HG03066 (cell line): ENCODE measurements at regions not wholly inside any gene's neighbourhood (a gene's known extent, or its start where the extent isn't known, plus 50 kb on each side); places are given as distances from the start of the nearest gene placed in this dataset.
"Not testable (repeated sequence)": the region's sequence is repeated elsewhere in the genome, so short reads cannot be mapped to it uniquely, and the experiment has no call there.

Experiments used
- ATAC-seq: cut with Tn5 transposase; IDR thresholded peaks from one replicate; pipeline ENCODE4 v1.9.1; 2021; ENCODE audit warnings: low read depth; ENCODE audit not compliant: unreplicated experiment

DNA sequence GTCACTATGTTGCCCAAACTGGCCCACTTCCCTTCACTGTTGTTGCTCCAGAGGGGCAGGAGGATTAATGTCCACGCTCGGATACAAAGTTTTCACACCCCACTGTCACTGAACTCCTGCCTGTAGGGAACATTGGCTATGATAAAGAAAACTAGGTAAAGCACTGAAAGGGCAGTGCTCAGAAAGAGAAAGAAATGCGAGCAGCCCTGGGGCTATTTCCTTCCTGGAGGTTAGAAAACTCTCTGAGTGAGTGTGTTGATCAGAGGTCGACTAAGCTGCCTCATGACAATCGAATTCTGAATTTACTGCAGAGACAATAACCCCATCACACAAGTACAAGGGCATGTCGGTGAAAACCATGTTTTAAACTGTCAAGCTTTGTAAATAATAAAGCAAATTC, 227.2 kb upstream of the PITRM1 start:
- ATAC-seq: no peak

DNA sequence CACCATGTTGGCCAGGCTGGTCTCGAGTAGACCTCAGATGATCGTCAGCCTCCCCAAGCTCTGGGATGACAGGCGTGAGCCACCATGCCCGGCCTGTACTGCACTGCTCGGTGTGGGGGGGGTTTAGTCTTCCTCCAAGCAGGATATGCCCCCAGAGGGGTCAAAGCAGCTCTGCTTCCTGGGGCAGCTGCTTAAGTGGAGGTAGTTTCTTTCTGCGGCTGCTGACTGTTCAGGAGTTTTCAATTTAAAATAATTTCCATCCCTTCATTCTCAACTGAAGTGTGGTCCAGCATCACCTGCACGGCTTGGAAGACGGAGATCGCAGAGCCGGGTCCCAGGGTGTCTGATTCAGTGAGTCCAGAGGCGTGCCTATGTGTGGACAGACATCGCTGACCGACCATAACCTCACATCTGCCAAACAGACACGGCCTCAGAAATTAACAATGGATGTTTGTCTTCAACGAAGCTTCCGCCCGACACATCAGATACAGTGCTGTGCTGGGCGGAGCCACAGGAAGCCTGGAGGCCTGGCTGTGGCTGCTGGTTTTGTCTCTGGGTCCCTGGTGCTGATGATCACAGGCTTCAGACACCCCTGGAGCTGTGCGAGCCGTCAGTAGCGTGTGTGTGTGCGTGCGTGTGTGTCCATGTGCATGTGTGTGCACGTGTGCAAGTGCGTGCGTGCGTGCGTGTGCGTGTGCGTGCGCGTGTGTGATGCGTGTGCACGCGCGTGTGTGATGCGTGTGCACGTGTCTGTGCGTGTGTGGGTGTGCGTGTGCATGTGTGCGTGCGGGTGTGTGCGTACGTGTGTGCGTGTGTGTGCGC, 226.5 kb upstream of the PITRM1 start:
- ATAC-seq: no peak

DNA sequence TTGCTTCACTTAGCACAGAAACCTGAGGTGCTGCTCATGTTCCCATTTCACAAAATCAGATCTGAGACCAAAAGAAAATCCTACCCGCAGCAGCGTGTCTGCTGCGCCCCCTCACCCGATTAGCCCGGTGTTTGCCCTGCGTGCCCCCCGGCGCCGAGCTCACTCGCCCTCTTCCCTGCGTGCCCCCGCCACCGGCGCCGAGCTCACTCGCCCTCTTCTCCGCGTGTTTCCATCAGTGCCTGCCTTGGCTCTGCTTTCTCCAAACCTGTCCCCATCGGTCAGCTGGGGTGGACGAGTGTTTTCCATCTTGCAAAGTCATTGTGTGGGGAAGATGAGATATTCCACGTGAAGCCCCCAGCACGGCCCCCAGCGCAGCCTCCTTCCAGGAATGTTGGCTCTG, 225.3 kb upstream of the PITRM1 start:
- no peak for ATAC-seq

DNA sequence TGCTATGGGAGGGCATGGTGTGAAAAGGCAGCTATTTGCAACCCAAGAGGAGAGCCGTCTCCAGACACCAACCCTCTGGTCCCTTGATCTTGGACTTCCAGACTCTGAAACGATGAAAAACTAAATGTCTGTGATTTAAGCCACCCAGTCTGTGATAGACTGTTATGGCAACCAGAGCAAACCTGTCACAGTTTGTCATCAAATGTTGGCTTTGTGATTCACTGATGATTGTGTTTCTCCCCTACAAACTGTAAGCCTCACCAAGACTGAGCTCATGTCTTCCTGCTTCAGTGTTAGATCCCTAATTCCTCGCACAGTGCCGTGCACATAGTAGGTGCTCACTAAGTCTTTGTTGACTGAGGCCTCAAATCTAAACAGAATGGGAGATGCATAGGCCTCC, 224.6 kb upstream of the PITRM1 start:
- no peak for ATAC-seq

DNA sequence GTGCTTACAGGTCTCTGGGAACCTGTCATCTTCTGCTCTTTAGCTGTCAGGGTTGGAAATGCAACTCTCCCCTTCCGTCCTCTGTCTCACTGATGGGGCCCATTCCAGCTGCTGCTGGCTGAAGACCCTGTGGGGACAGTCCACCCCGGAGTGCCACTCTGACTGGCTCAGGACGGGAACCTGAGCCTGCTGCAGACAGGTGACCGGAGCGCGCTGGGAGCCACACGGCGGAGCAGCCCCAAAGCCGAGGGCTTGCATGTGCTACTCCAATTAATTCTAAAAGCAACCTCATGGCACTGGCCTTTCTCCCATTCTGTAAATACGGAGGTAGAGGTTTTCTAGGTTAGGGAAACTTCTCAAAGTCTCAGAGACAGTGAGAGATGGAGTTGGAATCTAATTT, 223.5 kb upstream of the PITRM1 start:
- ATAC-seq: no peak

DNA sequence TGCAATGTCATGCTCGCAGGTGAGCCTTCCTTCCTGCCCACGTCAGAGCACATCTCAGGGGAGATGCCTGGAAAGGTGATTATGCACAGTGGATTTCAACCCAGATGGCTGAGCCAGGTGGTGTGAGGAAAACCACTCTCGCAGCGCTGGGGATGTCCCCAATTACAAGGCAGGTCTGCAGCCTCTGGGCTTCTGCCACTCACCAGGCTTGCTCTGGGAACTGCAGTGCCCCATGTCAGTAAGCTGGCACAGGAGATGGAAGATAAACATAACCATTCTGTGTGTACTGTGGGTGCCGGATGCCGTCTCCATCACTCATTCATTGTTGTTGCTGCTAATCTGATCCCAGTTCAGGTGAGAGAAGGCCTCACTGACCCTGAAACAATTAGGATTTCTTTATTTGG, 222.9 kb upstream of the PITRM1 start:
- ATAC-seq: no peak

GRCh38 chr10:3395041-3395440, 222.5 kb upstream of the PITRM1 start:
- ATAC-seq: no peak

DNA sequence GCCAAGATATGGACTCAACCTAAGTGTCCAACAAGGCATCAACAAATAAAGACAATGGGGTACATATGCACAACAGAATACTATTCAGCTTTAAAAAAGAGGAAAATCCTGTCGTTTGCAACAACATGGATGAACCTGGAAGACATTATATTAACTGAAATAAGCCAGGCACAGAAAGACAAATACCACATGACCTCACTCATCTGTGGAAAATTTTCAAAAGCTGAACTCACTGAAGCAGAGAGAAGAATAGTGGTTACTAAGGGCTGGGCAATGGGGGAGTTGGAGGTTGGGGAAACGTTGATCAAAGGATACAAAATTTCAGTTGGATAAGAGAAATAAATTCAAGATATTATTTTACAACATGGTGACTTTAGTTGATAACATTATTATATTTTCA, 221.4 kb upstream of the PITRM1 start:
- ATAC-seq: no peak

- no peak for ATAC-seq
These were observed 219.1 kb upstream of the PITRM1 start for GRCh38 chr10:3391657-3392056.

DNA sequence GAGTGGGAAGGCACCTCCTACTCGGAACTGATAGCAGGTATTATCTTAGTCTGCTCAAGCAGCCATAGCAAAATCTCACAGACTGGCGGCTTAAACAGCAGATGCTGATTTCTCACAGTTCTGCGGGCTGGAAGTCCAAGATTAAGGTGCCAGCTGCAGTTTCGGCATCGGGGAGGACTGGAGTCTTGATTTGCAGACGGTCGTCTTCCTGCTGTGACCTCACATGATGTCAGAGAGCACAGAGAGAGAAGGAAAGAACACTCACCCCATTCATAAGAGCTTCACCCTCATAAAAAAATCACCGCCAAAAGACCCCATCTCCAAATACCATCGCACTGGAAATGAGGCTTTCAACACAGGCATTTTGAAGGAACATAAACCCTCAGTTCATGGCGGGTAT, 216.5 kb upstream of the PITRM1 start:
- no peak for ATAC-seq

GRCh38 chr10:3385487-3385886, 212.9 kb upstream of the PITRM1 start:
- no peak for ATAC-seq

GRCh38 chr10:3382092-3382491, 209.5 kb upstream of the PITRM1 start:
- ATAC-seq: no peak

DNA sequence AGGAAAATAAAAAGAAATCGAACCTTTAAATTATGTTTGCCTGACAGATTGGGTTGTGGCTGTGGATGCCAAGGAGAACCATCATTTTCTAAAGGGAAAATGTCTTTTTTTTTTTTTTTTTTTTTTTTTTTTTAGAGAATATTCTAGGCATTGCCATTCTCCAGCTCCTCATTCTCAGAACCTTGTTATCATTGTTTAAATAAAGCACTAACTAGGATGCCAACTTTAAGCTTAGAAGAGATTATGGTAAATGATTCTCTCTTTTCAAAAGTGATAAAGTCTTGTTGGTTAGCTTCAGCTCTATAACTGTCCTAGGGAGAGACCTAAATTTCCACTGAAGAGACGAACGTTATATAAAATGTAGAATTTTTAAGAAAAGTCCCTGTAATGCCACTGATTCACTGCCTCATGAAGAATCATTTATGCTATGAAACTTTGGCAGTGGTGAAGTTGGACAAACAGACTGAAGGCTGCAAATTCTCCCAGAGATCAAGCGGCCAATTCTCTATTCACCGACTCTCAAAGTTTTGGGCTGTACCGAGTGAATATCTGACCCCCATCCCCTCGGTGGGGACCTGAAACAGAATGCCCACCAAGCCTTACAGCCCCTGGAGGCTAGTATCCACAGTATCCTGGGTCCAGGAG, 207.9 kb upstream of the PITRM1 start:
- no peak for ATAC-seq

- ATAC-seq: no peak
These were observed 204.0 kb upstream of the PITRM1 start for GRCh38 chr10:3376631-3377030.

GRCh38 chr10:3375505-3375904, 202.9 kb upstream of the PITRM1 start:
- no peak for ATAC-seq

DNA sequence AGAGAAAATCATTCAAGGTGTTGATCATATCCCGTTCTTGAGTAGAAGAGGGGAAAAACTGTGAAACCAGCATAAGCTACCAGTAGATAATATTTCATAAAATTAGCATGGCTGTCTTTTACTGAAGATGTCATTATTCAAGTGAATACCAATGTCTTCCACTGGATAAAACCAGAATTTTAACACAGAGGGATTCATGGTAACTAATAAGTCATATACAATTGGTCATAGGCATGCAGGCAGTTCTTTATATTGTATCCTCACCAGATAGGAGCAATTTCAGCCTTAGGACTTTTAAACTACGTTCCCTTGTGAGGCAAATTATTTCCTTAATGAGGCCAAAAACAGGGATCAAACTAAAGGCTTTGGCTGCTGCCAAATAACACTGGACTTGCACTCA, 202.3 kb upstream of the PITRM1 start:
- no peak for ATAC-seq

GRCh38 chr10:3373374-3374027, 200.9 kb upstream of the PITRM1 start:
- not testable (repeated sequence) for ATAC-seq

DNA sequence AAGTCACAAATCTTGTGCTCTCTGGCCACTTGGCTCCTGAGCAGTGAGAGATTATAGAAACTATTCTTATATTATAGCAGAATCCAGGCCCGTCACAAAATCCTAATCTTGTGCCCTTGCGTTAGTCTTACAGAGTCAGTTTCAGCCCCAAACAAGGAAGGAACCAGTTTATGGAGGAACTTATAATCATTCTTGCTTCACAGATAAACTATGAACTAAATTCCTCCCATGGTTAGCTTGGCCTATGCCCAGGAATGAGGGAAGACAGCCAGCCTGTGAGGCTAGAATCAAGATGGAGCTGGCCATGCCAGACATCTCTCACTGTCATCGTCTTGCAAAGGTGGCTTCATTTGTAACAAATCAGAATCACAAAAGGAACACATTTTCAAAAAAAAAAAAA, 199.7 kb upstream of the PITRM1 start:
- no peak for ATAC-seq

DNA sequence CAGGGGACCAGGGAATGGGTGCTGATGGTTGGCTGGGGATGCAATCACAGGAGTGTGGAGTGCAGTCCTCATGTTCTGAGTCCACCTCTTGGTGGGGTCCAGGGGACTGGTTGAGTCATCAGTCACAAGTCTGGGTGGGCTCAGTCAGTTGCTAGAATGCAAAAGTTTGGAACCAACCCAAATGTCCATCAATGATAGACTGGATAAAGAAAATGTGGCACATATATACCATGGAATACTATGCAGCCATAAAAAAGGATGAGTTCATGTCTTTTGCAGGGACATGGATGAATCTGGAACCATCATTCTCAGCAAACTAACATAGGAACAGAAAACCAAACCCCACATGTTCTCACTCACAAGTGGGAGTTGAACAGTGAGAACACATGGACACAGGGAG, 199.0 kb upstream of the PITRM1 start:
- ATAC-seq: not testable (repeated sequence)

DNA sequence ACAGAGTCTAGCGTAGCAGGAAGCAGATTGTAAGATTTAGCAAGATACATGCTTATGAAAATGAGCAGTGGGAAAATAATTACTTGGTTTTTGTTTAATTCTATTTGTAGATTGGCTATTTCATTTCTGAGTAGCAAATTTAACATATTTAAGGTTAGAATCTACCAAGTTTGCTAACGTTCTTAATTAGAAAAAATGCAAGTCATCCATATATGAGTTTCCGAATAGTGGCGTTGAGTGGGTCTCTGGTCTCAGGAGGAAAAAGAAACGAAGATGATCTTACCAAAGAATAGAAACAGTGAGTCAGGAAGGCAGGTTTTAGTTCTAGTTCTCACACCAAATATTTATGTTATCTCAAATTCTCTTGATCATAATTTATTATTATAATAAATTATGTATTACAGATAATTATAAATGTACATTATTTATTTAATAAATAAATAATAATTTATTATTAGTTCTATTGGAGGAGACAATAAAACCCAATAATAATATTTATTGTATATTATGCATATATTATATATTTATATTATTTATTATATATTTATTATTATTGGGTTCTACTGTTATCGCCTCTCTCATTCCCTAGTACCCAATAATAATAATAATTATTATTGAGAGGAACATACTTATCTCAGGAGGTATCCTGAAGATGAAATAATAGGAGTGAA, 194.3 kb upstream of the PITRM1 start:
- ATAC-seq: no peak

DNA sequence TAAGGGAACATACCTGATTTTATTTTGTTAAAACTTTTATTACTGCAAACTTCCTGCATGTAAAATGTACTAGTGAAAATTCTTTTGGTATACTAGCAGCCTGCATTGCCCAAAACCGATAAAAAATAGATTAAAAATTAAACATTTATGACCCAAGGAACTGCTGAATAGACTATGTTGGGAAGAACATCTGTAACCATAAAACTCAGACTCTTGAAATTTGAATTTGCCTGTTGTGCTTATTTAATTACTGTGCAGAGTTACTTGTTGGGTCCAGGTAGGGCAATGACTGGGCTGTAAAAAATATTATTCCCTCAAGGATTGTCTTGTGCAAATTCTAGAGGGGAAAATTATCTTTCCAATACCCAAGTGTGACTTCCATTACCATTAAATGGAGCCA, 193.5 kb upstream of the PITRM1 start:
- ATAC-seq: no peak
